GM12874 (cell line): ENCODE measurements at regions not wholly inside any gene's neighbourhood (a gene's known extent, or its start where the extent isn't known, plus 50 kb on each side); places are given as distances from the start of the nearest gene placed in this dataset.

Experiments
- TF ChIP-seq, protein P1 (sequence below): IDR thresholded peaks from 2 replicates; pipeline ENCODE4 v1.5.1; 2011; ENCODE audit warnings: low read depth, mild to moderate bottlenecking, control low read depth, low read length, moderate library complexity; ENCODE audit not compliant: insufficient read depth

DNA sequence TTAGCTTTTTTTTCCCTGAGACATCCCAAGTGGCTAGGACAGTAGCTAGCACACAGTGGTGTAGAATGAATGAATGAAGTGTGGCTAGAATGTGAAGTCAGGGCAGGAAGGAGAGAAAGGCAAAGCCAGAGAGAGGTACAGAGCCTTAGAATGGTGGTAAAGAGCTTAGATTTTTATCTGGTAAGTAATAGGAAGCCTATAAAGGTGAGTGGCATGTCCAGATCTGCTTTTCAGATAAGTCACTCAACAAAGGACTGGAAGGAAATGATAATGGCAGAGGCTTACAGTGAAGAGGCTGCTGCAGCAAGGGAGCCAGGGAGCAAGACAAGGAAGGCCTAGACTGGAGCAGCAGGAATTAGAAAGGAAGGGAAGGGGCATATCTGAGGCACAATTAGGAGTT is 96.0 kb upstream of the PRDM1 start:
- TF ChIP-seq, protein P1, sequence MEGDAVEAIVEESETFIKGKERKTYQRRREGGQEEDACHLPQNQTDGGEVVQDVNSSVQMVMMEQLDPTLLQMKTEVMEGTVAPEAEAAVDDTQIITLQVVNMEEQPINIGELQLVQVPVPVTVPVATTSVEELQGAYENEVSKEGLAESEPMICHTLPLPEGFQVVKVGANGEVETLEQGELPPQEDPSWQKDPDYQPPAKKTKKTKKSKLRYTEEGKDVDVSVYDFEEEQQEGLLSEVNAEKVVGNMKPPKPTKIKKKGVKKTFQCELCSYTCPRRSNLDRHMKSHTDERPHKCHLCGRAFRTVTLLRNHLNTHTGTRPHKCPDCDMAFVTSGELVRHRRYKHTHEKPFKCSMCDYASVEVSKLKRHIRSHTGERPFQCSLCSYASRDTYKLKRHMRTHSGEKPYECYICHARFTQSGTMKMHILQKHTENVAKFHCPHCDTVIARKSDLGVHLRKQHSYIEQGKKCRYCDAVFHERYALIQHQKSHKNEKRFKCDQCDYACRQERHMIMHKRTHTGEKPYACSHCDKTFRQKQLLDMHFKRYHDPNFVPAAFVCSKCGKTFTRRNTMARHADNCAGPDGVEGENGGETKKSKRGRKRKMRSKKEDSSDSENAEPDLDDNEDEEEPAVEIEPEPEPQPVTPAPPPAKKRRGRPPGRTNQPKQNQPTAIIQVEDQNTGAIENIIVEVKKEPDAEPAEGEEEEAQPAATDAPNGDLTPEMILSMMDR = no peak

DNA sequence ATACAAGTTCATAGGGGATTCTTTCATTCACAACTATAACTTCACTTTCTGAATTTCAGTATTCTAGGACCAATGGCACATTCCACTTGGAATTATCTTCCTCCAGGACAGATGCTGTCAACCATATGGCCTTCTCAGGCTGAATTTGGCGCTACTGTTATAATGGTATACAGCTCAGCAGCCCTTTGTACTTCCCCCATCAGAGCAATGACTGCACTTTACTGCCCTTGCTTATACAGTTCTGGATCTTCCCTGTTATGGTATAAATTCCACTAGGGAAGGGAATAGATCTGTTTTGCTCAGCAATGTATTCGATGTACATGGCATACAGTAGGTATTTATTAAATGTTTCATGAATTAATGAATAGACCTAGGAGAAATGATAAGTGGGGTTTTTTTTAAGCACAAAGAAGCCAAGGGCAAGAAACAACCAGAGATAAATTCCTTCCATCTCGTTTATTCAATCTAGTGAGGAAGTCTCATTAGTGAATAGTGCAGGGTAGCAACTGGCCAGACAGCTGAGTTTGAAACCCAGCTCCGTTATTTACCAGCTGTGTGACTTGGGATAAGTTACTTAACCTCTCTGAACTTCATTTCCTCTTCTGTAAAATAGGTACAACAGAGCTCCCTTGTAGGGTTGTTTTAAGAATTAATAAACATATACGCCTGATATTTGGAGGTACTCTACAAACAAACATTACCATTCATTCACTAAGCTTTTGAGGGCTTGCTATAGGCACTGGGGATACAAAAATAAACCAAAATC is 97.1 kb upstream of the PRDM1 start:
- TF ChIP-seq, protein P1 = no peak

DNA sequence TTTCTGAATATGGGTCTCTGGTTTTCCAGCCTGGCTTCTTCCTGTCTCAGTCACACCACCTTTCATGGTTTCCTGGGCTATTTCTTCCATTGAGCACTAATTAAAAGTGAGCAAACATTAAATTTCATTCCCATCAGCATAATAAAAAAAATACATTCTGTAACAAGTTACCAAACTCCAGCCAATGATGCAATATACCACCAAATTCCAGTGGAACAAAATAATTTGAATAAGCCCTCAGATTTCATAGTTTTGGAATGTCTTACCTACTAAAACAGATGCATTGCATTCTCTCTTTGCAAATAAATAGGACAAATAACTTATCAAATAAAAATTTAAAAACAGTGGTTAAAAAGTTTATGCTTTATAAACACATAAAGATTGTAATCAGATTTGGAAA is 97.8 kb upstream of the PRDM1 start:
- TF ChIP-seq, protein P1 = no peak

DNA sequence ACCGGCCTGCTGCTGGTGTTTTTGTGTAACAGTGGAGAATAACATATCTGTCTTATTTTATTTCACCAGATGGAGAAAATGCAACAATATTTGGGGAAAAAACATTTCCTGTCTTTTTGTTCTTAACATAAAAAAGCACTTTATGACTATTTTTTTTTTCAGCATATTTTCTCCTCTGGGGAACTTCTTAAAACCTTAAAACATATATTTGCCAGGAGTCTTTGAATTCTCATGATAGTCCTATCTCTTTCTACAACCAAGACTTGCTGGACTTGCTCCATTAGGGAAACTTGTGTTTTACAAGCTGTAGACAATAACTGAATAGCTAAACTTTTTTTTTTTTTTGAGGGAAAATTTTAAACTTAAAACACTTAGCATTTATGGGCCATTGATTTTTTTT is 98.6 kb upstream of the PRDM1 start:
- TF ChIP-seq, protein P1 = no peak

DNA sequence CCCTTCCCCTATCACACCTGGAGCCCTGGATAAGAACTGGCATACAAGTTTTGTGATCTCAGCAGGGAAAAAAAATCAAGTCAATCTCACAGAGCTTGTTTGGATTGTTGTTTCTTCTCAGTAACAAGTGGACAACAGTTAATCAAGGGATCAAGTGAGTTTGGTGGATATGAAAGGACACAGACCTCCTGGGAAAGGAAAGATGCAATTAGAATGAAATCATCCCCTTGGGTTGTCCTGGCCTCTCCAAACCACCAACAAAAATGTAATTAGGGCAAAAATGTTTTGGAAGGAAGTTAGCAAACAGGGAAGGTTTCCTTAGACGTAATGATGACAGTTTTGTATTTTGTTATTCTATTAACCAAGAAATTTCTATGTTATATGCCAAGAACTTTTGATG is 99.1 kb upstream of the PRDM1 start:
- TF ChIP-seq, protein P1 = no peak

DNA sequence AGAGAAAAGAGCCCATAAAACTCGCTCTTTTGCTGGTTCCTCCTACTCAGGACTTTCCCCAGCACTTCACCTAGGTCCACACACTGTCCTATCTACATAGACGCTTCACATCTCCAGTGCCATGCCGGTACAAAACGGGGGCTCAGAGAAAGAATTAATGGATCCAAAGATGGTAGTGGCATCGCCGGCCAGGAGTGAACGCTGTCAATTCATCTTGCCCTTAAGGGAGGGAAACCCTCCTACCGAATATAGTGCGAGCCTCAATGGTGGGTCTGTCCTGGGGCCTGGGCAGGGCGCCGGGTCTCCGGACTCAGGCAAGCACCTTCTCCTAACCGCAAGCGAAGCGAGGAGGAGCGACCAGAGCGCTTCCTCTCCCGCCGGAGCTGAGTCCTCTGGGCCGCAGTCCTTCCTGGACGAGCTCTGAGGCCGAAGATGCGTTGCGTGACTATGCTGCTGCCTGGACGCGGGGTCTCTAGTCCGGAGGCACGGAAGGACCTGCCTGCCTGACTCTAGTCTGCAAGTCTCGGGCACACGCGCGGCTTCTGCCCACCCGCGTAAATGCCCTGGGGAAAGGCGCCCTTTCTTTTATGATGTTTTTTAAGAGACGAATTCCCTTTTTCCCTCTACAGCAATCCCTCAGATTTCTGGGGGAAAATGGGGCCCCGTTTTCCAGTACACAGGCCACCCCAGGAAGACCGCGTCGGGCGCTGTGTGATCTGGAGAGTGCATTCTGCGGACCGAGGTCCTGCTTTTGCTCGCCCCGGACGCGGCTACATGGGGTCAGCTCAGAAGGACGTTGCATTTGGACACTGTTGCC is 100.1 kb upstream of the PRDM1 start:
- TF ChIP-seq, protein P1 = no peak

DNA sequence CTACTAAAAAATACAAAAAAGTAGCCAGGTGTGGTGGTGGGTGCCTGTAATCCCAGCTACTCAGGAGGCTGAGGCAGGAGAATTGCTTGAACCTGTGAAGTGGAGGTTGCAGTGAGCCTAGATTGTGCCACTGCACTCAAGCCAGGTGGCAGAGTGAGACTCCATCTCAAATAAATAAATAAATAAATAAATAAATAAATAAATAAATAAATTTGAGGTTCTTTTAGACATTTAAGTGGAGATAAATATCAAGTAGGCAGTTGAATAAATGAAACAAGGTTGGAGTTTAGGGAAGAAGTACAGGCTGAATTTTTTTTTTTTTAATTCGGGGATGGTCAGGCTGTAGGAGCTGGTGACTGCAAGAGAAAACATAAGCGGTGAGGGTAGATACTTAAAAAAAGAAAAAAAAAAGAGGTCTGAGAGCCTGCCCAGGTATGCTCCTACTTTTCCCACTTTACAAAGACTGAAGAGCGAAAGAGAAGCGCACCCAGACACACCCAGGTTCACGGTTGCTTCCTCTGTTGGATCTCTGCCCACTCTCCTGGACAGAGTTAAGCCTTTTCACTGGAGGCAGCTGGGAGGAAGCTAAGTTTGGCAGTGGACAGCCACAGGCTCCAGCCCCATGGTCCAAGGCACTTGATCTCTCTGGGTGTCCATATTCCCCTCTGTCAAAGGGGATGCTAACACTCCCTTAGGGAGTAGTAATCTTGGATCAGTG is 100.9 kb upstream of the PRDM1 start:
- TF ChIP-seq, protein P1 = no peak
